PFSK-1 (cell line): ENCODE measurements at regions not wholly inside any gene's neighbourhood (a gene's known extent, or its start where the extent isn't known, plus 50 kb on each side); places are given as distances from the start of the nearest gene placed in this dataset.

Experiments
- FOXP2 ChIP-seq: optimal IDR thresholded peaks from 2 replicates; pipeline ENCODE3; 2011; ENCODE audit warnings: borderline replicate concordance, control low read depth, inconsistent platforms; ENCODE audit not compliant: insufficient read depth; ENCODE audit errors: extremely low read length, extremely low read depth
- POLR2AphosphoS5 ChIP-seq: IDR thresholded peaks from 2 replicates; pipeline ENCODE4 v1.6.1; 2012; ENCODE audit warnings: low read depth, mild to moderate bottlenecking, control low read depth, low read length, moderate library complexity
- SIN3A ChIP-seq: IDR thresholded peaks from 2 replicates; pipeline ENCODE4 v1.6.1; 2012; ENCODE audit warnings: mild to moderate bottlenecking, low read length, moderate library complexity, borderline replicate concordance; ENCODE audit not compliant: insufficient read depth
- TAF1 ChIP-seq: IDR thresholded peaks from 2 replicates; pipeline ENCODE4 v1.6.1; 2012; ENCODE audit warnings: low read length, control low read depth, borderline replicate concordance; ENCODE audit not compliant: insufficient read depth
- TF ChIP-seq, protein P1 (sequence below), 2 experiments: IDR thresholded peaks; 2 replicates each; pipeline versions ENCODE4 v1.6.1 to v1.8.0; 2011 to 2012; ENCODE audit warnings: low read depth in 2 of 2, low read length in 2 of 2, control low read depth in 1 of 2, inconsistent platforms in 1 of 2, mild to moderate bottlenecking in 1 of 2, moderate library complexity in 1 of 2; ENCODE audit not compliant: insufficient read depth in 1 of 2

DNA sequence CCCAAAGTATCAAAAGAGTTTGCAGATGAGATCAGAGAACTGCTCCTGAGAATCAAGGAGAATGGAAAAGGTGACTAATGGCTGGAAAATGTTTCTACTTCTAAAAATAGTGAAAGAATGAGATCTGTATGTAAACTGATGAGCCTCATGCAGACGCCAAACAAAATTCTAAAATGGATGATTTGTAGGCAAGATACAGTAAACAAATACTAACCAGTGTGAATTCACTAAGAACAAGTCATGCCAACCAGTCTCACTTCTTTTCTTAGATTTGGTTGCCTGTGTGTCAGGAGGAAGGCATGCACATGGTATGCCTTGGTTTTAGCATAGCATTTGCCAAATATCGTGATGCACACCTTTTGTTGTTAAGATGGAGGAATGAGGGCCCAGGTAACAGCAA is 94.9 kb upstream of the PIK3CG start:
- TF ChIP-seq SIN3A (no peak), POLR2AphosphoS5 (no peak), FOXP2 (no peak), TAF1 (no peak)
- TF ChIP-seq, protein P1, sequence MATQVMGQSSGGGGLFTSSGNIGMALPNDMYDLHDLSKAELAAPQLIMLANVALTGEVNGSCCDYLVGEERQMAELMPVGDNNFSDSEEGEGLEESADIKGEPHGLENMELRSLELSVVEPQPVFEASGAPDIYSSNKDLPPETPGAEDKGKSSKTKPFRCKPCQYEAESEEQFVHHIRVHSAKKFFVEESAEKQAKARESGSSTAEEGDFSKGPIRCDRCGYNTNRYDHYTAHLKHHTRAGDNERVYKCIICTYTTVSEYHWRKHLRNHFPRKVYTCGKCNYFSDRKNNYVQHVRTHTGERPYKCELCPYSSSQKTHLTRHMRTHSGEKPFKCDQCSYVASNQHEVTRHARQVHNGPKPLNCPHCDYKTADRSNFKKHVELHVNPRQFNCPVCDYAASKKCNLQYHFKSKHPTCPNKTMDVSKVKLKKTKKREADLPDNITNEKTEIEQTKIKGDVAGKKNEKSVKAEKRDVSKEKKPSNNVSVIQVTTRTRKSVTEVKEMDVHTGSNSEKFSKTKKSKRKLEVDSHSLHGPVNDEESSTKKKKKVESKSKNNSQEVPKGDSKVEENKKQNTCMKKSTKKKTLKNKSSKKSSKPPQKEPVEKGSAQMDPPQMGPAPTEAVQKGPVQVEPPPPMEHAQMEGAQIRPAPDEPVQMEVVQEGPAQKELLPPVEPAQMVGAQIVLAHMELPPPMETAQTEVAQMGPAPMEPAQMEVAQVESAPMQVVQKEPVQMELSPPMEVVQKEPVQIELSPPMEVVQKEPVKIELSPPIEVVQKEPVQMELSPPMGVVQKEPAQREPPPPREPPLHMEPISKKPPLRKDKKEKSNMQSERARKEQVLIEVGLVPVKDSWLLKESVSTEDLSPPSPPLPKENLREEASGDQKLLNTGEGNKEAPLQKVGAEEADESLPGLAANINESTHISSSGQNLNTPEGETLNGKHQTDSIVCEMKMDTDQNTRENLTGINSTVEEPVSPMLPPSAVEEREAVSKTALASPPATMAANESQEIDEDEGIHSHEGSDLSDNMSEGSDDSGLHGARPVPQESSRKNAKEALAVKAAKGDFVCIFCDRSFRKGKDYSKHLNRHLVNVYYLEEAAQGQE (IDR thresholded peaks at IDR 0.05; ENCODE audit: insufficient read depth in 1 of 2, low read depth in 2 of 2, low read length in 2 of 2): no peak

DNA sequence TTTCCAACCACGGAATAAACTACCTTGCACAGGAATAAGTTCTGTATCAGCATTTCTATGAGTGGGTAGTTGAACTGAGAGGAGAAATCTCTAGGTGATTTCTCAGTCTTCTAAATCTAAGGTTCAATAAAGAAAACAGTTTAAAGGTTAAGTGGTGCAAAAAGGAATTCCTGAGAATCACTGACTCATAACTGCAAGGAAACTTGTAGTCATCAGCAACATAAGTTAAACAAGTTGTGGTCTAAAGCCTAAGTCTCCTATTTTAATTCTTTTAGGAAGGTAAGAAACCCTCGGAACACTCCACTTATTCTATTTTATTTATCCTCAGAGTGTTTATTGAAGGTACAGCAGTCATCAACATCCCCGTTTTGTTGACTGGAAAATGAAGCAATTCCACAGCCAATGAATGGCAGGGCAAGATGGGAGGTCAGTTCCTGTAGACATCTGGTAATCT is 92.4 kb upstream of the PIK3CG start:
- TF ChIP-seq, protein P1 (IDR thresholded peaks at IDR 0.05; ENCODE audit: insufficient read depth in 1 of 2, low read depth in 2 of 2, low read length in 2 of 2): no peak
- no peak for TF ChIP-seq SIN3A
- no peak for TF ChIP-seq FOXP2
- no peak for TF ChIP-seq POLR2AphosphoS5
- no peak for TF ChIP-seq TAF1

DNA sequence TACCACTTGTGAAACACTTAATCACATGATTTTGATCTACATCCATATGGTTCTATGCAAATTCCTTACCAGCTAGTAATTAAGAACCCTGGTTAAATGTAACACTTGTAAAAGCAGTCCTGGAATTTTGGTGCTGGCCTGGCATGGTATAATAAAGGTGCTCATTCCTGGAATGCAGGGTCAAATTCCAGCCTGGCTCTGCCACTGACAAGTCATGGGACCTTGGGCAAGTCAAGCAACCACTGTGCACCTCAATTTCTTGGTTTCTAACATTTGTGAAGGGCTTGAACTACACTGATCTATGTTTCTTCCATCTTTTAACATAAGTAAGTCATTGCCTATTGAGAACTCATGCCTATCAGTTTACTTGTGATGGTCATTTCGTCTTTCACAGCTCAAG is 91.9 kb upstream of the PIK3CG start:
- TF ChIP-seq TAF1 (no peak), SIN3A (no peak), FOXP2 (no peak), POLR2AphosphoS5 (no peak)
- TF ChIP-seq, protein P1 (IDR thresholded peaks at IDR 0.05; ENCODE audit: insufficient read depth in 1 of 2, low read depth in 2 of 2, low read length in 2 of 2): no peak

DNA sequence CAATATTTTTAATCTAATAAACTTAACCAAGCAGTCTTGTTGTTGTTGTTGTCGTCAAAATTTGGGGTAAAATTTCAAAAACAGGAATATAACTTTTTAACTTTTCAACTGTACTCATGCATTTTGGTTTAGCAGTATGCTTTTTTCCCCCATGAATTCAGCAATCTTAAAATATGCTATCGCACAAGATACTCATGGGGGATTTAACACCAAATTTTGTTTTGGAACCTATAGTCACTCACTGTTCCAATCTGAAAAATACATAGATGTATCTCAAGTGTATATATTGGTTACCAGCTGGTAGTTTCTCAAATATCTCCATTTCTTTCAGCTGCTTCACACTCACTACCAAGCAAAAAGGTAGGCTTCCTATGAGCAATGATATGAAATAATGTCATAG is 91.4 kb upstream of the PIK3CG start:
- TF ChIP-seq SIN3A: no peak
- TF ChIP-seq POLR2AphosphoS5: no peak
- TF ChIP-seq, protein P1 (IDR thresholded peaks at IDR 0.05; ENCODE audit: insufficient read depth in 1 of 2, low read depth in 2 of 2, low read length in 2 of 2): no peak
- no peak for TF ChIP-seq FOXP2
- no peak for TF ChIP-seq TAF1

DNA sequence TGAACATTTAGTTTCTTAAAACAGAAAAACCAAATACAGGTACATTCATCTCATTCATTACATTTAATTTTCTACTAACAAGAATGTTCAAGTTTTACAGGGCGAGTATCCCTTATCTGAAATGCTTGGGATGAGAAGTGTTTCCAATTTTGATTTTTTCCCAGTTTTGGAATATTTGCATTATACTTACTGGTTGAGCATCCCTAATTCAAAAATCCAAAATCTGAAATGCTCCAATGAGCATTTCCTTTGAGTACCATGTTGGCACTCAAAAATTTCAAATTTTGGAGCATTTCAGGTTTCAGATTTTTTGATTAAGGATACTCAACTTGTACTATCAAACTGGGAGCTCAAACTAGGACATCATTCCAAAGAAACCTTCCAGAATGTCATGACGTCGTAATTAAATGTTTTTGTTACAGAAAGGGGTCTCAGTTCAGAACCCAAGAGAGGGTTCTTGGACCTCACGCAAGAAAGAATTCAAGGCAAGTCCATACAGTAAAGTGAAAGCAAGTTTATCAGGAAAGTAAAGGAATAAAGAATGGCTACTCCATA is 90.8 kb upstream of the PIK3CG start:
- TF ChIP-seq SIN3A (no peak), TAF1 (no peak), FOXP2 (no peak), POLR2AphosphoS5 (no peak)
- TF ChIP-seq, protein P1 (IDR thresholded peaks at IDR 0.05; ENCODE audit: insufficient read depth in 1 of 2, low read depth in 2 of 2, low read length in 2 of 2): no peak
